ENCODE measurements at regions not wholly inside any gene's neighbourhood (a gene's known extent, or its start where the extent isn't known, plus 50 kb on each side); places are given as distances from the start of the nearest gene placed in this dataset.
"Not testable (repeated sequence)": the region's sequence is repeated elsewhere in the genome, so short reads cannot be mapped to it uniquely, and the experiment has no call there.

DNA sequence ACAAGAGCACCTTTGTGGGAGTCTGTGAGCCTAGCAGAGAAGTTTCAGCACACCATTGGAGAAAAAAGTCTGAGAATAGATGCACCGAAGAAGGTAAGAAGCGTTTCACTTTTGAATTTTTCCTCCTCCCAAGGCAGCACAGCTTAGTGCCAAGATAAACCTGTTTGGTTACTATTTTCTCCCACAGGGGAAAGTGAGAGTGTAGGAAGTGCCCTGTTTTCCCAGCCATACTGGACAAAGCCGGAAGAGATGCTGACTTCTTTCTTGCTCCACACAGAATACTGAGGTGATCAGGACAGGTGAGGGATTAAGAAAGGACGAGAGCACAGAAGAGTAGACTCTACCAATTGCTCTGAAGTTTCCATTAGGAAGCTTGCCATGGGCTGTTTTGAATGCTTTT lies 1011.0 kb upstream of the MIR17HG start:
- no peak for DNase-seq (ENCODE audit: low spot score)

DNA sequence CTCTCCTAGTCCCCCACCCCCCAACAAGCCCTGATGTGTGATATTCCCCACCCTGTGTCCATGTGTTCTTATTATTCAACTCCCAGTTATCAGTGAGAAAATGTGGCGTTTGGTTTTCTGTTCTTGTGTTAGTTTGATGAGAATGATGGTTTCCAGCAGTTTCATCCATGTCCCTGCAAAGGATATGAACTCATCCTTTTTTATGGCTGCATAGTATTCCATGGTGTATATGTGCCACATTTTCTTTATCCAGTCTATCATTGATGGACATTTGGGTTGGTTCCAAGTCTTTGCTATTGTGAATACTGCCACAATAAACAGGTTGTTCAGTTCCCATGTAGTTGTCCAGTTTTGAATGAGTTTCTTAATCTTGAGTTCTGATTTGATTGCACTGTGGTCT lies 1006.1 kb upstream of the MIR17HG start:
- not testable (repeated sequence) for DNase-seq (ENCODE audit: low spot score)

DNA sequence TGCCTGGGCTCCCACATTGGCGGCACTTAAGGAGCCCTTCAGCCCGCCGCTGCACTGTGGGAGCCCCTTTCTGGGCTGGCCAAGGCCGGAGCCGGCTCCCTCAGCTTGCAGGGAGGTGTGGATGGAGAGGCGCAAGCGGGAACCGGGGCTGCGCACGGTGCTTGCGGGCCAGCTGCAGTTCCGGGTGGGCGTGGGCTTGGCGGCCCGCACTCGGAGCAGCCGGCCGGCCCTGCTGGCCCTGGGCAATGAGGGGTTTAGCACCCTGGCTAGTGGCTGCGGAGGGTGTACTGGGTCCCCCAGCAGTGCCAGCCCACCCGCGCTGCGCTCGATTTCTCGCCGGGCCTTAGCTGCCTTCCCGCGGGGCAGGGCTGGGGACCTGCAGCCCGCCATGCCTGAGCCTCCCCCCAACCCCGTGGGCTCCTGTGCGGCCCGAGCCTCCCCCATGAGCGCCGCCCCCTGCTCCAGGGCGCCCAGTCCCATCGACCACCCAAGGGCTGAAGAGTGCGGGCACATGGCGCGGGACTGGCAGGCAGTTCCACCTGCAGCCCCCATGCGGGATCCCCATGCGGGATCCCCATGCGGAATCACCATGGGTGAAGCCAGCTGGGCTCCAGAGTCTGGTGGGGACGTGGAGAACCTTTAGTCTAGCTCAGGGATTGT lies 998.9 kb upstream of the MIR17HG start:
- not testable (repeated sequence) for DNase-seq (ENCODE audit: low spot score)

DNA sequence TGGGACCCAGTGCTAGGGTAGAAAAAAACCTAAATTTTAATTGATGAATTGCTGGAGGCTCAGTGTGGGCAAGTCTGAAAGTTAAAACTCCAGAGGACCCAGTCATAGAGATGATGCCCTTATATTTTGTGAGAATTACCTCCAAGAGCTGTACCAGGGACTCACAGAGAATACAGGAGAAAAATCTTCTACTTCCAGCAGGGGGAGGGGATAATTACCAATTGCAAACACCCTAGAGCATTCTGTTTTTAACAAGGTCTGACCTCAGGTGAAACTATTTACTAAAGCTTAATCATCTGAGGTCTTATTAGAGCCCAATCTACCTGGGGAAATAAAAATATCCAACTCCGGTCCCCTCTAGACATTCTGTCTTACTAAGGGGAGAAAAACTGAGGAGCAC lies 994.7 kb upstream of the MIR17HG start:
- DNase-seq (ENCODE audit: low spot score) = no peak

DNA sequence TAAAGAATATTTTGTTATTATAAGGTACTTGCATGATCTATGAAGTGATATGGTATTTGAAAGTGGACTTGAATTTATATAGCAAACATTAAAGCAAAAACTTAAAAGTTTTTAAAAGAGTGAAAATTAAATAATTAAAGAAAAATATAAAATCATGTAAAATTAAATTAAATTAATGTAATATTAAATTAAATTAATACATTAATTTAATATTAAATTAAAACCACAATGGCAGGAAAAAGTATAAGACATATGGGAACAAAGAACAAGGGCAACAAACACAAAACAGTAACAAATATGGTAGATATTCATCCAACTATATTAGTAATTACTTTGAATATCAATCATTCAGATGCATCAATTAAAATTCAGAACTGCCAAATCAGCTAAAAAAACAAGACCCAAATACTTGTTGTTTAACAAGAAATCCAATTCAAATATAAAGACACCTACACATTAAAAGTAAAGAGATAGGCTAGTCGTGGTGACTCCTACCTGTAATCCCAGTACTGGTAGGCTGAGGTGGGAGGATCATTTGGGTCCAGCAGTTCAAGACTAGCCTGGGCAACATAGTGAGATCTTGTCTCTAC lies 992.2 kb upstream of the MIR17HG start:
- DNase-seq (ENCODE audit: low spot score) = no peak

DNA sequence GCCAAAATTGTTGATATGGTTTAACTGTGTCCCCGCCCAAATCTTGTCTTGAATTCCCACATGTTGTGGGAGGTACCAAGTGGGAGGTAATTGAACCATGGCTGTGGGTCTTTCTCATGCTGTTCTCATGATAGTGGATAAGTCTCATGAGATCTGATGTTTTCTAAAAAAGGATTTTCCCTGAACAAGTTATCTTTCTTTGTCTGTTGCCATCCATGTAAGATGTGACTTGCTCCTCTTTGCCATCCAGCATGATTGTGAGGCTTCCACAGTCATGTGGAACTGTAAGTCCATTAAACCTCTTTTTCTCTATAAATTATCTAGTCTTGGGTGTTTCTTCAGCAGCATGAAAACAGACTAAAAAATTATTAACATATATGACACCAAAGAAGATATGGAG lies 986.7 kb upstream of the MIR17HG start:
- no peak for DNase-seq (ENCODE audit: low spot score)

DNA sequence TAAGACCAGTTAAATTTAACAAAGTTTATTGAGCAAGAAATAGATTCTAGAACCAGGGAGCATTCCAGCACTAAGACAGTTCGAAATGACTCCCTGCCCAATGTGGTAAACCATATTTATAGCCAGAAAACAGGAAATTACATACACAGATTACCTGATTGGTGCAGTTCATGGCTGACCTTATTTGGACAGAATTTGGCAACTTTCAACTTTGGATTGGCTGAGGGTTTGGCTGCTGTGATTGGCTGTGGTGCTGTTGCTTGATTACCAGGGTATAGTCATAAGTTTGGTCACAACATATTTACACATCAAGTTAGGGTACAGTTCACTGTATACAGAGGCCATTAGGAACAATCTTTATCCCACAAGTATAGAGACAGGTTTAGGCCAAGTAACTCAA lies 984.8 kb upstream of the MIR17HG start:
- no peak for DNase-seq (ENCODE audit: low spot score)

DNA sequence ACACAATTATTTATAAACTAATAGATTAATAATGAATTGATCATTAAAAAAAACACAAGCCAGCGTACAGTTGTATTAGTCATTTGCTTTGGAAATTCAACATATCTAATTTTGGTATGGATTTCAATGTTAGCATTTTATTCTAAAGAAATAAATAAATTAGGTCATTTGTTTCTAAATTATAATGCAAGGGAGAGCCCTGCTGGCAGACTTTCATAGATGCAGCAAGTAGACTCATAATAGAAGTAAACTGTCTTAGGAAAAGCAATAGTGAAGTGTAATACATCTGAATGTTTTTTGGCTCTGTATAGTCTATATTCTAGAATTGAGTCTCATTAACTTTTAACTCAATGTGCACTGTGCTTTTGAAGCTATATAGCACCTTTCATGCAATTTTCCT lies 982.4 kb upstream of the MIR17HG start:
- no peak for DNase-seq (ENCODE audit: low spot score)

DNA sequence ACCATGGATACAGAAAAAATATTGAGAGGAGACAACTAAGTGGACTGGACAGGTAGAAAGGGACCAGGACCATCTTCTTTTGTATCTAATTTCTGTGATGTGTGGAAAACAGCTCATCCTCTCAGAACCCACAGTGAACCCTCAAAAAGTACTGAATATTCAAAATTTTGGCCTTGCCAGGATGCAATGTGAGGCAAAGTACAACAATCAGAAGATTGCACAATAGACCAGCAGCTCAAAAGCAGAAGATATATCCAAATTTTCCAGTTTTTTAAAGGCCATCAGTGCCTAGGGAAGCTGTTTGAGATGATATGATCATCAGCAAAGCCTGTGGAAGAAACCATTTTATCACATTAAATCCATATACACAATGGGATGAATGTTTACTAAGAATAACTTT lies 973.3 kb upstream of the MIR17HG start:
- DNase-seq (ENCODE audit: low spot score) = no peak

DNA sequence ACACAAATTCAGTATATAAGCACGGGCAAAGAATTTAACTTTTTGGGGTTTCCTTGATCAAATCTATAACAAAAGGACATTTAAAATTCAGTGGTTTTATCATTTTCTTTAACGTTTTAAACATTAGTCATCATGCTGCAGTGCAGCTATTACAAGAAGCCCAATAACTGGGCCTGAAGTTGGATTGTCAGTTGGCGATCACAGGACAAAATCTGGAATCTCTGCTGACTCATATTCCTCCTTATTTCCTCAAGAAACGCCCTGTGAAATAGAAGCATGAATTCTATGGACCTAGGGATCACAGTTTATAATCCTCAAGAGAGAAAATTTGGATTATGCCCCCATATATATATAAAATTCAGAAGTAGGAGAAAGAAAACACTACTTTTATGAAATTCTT lies 971.6 kb upstream of the MIR17HG start:
- DNase-seq (ENCODE audit: low spot score) = no peak

DNA sequence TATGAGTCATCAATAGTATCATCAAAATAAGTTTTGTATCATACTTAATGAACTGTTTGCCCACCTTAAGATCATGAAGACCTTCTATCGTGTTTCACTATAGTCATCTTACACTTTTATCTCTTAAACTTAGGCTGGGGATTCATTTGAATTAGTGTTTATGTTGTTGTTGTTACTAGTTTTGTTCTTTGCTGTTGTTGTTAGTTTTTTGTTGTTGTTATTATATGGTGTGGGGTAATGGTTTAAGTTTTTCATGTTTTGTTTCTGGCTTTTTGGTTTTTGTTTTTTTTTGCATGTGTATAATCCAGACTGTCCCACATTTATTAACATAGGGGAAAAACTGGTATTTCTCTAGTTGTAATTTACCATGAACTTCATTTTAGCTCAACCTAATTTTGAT lies 965.1 kb upstream of the MIR17HG start:
- no peak for DNase-seq (ENCODE audit: low spot score)

DNA sequence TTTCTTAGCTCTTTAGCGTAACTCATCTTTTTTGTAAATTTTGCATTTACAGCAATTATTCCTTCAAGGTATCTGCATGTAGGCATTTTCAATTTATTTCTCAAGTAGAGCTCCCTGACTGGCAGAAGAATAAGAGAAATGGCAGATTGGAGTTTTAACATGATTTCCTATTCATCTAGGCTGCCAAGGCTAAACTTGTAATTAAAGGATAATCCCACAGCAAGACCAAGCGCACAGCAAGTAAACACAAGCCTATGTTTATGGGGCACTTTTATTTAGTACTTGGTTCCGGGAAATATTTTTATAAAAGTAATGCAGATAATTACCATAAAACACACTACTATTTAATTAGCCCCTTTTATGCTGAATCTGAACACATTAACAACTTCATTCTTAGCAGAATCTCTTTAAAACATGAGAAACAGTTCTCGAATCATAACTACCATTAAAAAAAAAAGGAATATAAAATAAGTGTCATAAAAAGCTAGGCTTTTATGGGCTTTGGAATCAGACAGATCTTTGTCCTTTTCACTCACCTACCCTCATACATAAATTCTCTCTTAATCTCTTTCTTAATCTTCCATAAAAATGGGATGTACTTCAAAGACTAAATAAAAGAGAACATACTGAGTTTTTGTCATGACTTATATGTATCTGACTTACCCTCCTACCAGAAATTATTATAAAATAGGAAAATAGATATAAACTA lies 961.6 kb upstream of the MIR17HG start:
- DNase-seq (ENCODE audit: low spot score) = no peak

DNA sequence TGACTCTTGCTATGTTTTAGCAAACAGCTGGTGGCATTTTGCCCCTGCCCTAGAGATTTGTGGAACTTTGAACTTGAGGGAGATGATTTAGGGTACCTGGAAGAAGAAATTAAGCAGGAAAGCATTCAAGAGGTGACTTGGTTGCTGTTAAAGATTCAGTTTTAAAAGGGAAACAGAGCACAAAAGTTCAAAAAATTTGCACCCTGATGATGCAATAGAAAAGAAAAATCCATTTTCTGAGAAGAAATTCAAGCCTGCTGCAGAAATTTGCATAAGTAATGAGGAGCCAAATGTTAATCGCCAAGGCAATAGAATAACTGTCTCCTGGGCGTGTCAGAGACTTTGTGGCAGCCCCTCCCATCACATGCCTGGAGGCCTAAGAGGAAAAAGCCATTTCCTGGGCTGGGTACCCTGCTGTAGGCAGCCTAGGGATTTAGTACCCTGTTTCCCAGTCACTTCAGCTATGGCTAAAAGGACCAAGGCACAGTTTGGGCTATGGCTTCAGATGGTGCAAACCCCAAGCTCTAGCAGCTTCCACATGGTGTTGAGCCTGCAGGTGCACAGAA lies 958.5 kb upstream of the MIR17HG start:
- no peak for DNase-seq (ENCODE audit: low spot score)

DNA sequence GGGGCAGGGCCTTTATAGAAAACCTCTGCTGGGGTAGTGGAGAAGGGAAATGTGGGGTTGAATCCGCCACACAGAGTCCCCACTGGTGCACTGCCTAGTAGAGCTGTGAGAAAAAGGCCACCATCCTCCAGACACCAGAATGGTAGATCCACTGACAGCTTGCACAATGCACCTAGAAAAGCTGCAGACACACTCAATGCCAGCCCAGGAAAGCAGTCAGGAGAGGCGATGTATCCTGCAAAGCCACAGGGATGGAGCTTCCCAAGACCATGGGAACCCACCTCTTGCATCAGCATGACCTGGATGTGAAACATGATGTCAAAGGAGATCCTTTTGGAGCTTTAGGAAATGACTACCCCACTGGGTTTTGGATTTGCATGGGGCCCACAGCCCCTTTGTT lies 958.0 kb upstream of the MIR17HG start:
- no peak for DNase-seq (ENCODE audit: low spot score)

DNA sequence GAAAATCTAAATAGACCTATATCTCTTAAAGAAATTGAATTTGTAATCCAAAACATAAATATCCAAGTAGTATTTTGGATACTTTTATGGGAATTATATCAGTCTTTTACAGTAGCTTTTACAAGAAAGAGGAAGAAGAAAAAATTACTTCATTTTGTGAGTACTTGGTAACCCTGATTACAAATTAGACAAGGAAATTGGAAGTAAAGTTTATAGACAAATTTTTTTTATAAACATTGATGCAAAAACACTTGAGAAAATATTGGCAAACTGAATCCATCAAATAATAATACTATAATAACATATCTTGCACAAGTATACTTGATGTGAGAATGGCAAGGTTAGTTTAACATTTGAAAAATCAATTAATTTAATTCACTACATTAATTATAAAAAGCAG lies 954.1 kb upstream of the MIR17HG start:
- DNase-seq (ENCODE audit: low spot score) = no peak

DNA sequence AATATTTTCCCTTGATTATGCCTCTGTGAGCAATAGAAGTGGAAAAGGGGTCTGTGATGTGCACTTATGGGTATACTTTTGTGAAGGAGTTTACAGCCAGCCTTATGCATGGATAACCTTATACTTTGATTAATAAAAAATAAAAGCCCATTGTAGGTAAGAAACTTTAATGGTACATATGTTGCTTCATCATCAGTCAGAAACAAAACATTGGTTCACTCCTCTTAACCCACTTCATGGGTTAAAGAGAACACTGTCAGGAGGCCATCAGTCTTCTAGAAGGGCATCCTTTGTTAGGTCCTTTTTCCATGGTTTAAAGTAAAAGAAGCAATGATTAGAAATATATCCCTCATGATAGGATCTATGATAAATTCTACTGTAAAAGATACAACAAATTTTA lies 952.1 kb upstream of the MIR17HG start:
- no peak for DNase-seq (ENCODE audit: low spot score)

DNA sequence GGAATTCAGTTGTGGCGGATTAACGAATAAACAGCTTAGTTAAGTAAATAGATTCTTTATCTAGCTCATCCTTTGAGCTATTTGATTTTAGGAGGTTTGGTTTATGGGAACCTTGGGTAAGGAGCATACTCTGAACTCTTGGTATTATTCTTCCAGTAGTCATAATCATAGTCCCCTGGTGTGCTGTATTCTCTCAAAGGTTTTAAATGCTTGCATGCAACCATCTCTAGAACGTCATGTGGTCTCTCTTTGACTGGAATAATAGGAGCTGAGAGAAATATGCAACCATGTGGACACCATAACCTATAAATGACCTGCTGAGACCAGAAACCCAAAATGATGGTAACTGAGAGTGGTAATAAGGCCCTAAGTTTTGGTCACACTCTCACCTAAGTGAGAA lies 951.6 kb upstream of the MIR17HG start:
- no peak for DNase-seq (ENCODE audit: low spot score)

DNA sequence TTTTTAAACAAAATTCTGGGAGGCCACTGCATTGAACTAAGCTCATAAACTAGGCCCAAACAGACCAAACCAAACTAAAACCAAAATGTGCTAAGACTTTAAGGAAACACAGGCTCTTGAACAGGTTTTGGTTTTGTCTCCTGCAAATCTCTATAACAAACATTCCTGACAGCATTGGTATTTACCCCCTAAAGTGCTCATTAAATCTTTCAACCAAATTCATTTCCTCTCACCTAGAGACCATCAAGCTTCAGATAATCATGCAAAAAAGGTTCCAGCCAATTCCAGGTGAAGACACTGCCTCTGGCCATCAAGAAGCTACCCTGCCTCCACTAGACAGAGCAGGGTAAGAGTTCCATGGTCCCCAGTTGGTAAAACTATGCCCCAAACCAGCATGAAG lies 951.2 kb upstream of the MIR17HG start:
- DNase-seq (ENCODE audit: low spot score) = no peak

DNA sequence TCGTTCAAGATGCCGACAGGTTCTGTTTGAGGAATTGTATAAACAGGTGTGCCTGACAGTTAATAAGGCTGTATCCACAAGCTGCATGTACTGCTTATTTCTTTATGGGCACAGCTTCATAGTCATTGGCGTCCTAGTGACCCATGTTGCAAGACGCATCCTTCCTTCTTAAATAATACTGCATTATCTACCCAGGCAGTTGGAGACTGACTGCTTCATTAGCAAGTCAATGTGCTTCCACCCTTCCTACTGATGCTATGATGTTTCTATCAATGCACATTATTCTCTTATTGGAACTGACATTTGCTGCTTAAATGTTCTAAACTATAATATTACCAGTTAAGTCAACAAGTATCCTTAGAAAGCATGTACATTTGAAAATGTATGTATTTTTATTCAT lies 950.0 kb upstream of the MIR17HG start:
- no peak for DNase-seq (ENCODE audit: low spot score)

DNA sequence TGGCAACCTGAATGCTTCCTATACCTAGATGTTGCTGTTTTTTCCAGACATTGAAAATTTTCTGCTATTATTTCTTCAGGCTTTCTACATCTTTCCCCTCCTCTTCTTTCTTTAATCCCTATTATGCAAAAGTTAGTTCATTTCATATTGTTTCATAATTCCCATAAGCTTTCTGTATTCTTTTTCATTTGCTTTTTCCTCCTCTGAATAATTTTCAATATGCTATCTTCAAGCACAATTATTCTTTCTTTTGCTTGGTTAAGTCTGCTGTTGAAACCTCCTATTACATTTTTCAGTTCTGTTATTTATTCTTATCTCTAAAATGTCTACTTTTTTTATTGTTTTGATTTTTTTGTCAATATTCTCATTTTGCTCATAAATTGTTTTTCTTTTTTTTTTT lies 947.1 kb upstream of the MIR17HG start:
- no peak for DNase-seq (ENCODE audit: low spot score)

DNA sequence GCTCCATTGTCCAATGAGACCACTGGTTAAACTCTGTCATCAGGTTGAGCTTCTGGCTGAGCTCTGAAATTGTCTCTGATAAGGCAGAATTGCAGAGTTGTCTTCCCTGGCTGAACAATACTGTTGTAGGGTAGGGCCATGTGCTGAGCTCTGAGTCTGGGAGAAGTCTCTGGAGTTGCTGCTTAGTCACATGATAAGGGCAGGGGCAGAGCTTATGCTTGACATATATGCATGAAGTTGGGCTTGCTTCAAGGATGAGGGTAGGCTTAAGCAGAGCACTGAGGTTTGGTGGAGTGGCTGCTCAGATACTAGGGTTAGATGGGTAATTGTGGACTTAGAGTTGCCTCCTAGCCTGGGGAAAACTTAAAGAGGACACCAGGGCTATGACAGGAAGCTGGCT lies 946.3 kb upstream of the MIR17HG start:
- no peak for DNase-seq (ENCODE audit: low spot score)

DNA sequence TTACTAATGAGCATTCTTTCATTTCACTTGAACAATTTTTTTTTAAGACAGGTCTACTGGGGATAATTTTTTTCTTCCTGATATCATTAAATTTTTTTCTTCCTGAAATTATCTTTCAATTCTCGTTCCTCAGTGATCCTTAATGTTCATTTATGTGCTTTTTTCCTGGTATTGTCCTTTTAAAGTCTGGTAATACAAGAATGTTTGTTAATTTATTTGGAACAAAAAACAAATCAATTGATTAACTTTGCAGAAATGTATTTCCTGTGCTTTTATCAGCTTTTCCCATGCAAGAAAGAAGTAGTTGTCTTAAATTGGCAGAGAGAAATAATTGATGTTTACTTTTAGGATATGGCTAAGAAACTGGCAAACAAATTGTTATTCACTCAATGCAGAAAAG lies 945.4 kb upstream of the MIR17HG start:
- no peak for DNase-seq (ENCODE audit: low spot score)

DNA sequence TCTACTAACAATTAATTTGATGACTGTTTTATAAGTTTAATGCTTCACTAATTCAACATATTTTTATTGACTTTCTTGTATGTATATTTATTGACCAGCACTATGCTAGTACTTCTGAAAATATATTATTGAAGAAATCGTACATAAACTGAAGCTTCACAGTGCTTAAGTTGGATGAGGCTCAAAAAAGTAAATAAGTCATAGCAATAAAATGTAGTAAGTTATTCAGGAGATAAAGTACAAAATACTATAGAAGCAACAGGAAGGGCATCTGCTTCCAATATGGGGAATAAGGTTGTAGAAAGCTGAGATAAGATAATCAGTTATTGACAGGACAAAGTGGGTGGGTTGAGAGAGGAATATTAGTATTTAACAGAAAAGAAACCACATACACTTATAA lies 944.9 kb upstream of the MIR17HG start:
- no peak for DNase-seq (ENCODE audit: low spot score)

All from ecto neural progenitor cell (in vitro differentiated cells).